ENCODE measurements at regions not wholly inside any gene's neighbourhood (a gene's known extent, or its start where the extent isn't known, plus 50 kb on each side); places are given as distances from the start of the nearest gene placed in this dataset.
A peak's percentile ranks its signal among the peaks of the same experiment; 100 is the strongest.
"Not testable (repeated sequence)": the region's sequence is repeated elsewhere in the genome, so short reads cannot be mapped to it uniquely, and the experiment has no call there.

- DNase-seq, result no peak
- H3K27ac Mint-ChIP-seq, result no peak overlapping the region
- H3K4me1 Mint-ChIP-seq (ENCODE audit: low read depth), result no peaks in the 10 kb centered on the region
- no peaks in the 10 kb centered on the region for H3K36me3 Mint-ChIP-seq (ENCODE audit: low read depth)
- H3K9me3 Mint-ChIP-seq, result no peaks in the 10 kb centered on the region
- H3K4me3 Mint-ChIP-seq, result no peak overlapping the region
- peaks cover 36% of the 10 kb centered on the region for H3K27me3 Mint-ChIP-seq
These were observed 53.5 kb downstream of the TEX51 start for GRCh38 chr2:126952216-126952615.

- no peak for DNase-seq
- H3K9me3 Mint-ChIP-seq, result no peaks in the 10 kb centered on the region
- no peaks in the 10 kb centered on the region for H3K36me3 Mint-ChIP-seq (ENCODE audit: low read depth)
- peaks cover 40% of the 10 kb centered on the region for H3K27me3 Mint-ChIP-seq
- H3K4me1 Mint-ChIP-seq (ENCODE audit: low read depth), result no peaks in the 10 kb centered on the region
- H3K4me3 Mint-ChIP-seq, result no peak overlapping the region
- no peak overlapping the region for H3K27ac Mint-ChIP-seq
These were observed 54.8 kb downstream of the TEX51 start for GRCh38 chr2:126953483-126953882.

- H3K27ac Mint-ChIP-seq, result no peak overlapping the region
- H3K9me3 Mint-ChIP-seq, result no peaks in the 10 kb centered on the region
- no peak for DNase-seq
These were observed 56.1 kb downstream of the TEX51 start for GRCh38 chr2:126954831-126955230.

GRCh38 chr2:126956773-126957172, 58.1 kb downstream of the TEX51 start:
- H3K9me3 Mint-ChIP-seq; H3K4me3 Mint-ChIP-seq; H3K36me3 Mint-ChIP-seq (ENCODE audit: low read depth); DNase-seq; H3K4me1 Mint-ChIP-seq (ENCODE audit: low read depth); H3K27ac Mint-ChIP-seq: not testable (repeated sequence)
- peaks cover 54% of the 10 kb centered on the region for H3K27me3 Mint-ChIP-seq

More at GRCh38 chr2:126954831-126955230, 56.1 kb downstream of the TEX51 start:
- H3K36me3 Mint-ChIP-seq (ENCODE audit: low read depth), result no peaks in the 10 kb centered on the region
- no peak overlapping the region for H3K4me3 Mint-ChIP-seq
- H3K4me1 Mint-ChIP-seq (ENCODE audit: low read depth), result no peaks in the 10 kb centered on the region
- H3K27me3 Mint-ChIP-seq, result peaks cover 43% of the 10 kb centered on the region

GRCh38 chr2:126963390-126963789, 64.7 kb downstream of the TEX51 start:
- DNase-seq, result no peak
- Mint-ChIP-seq H3K27ac (no peak overlapping the region), H3K4me3 (no peak overlapping the region), H3K9me3 (peaks cover 6% of the 10 kb centered on the region), H3K27me3 (peaks cover 64% of the 10 kb centered on the region), H3K4me1 (ENCODE audit: low read depth) (no peaks in the 10 kb centered on the region), H3K36me3 (ENCODE audit: low read depth) (no peaks in the 10 kb centered on the region)

GRCh38 chr2:126966601-126967000, 67.9 kb downstream of the TEX51 start:
- DNase-seq, result no peak
- Mint-ChIP-seq H3K27me3 (peaks cover 74% of the 10 kb centered on the region), H3K4me1 (ENCODE audit: low read depth) (no peaks in the 10 kb centered on the region), H3K4me3 (no peak overlapping the region), H3K27ac (no peak overlapping the region), H3K9me3 (no peaks in the 10 kb centered on the region), H3K36me3 (ENCODE audit: low read depth) (no peaks in the 10 kb centered on the region)

- no peak for DNase-seq
- H3K27me3 Mint-ChIP-seq, result peaks cover 66% of the 10 kb centered on the region
- H3K4me3 Mint-ChIP-seq, result no peak overlapping the region
- no peaks in the 10 kb centered on the region for H3K36me3 Mint-ChIP-seq (ENCODE audit: low read depth)
- H3K4me1 Mint-ChIP-seq (ENCODE audit: low read depth), result no peaks in the 10 kb centered on the region
- no peaks in the 10 kb centered on the region for H3K9me3 Mint-ChIP-seq
- no peak overlapping the region for H3K27ac Mint-ChIP-seq
These were observed 71.9 kb downstream of the TEX51 start for GRCh38 chr2:126970583-126970982.

- peaks cover 62% of the 10 kb centered on the region for H3K27me3 Mint-ChIP-seq
- H3K4me1 Mint-ChIP-seq (ENCODE audit: low read depth), result no peaks in the 10 kb centered on the region
- no peak for DNase-seq
These were observed 72.4 kb downstream of the TEX51 start for GRCh38 chr2:126971162-126971480.

GRCh38 chr2:126971481-126972278, 73.0 kb downstream of the TEX51 start:
- H3K27ac Mint-ChIP-seq, result no peak overlapping the region
- H3K4me3 Mint-ChIP-seq, result peak overlapping the region; percentile 63
- H3K4me1 Mint-ChIP-seq (ENCODE audit: low read depth), result no peaks in the 10 kb centered on the region
- no peaks in the 10 kb centered on the region for H3K36me3 Mint-ChIP-seq (ENCODE audit: low read depth)
- DNase-seq, result peak; percentile 81
- peaks cover 58% of the 10 kb centered on the region for H3K27me3 Mint-ChIP-seq
- H3K9me3 Mint-ChIP-seq, result no peaks in the 10 kb centered on the region

More at GRCh38 chr2:126971162-126971480, 72.4 kb downstream of the TEX51 start:
- Mint-ChIP-seq H3K4me3 (no peak overlapping the region), H3K36me3 (ENCODE audit: low read depth) (no peaks in the 10 kb centered on the region), H3K27ac (no peak overlapping the region), H3K9me3 (no peaks in the 10 kb centered on the region)

- Mint-ChIP-seq H3K27me3 (peaks cover 52% of the 10 kb centered on the region), H3K36me3 (ENCODE audit: low read depth) (no peaks in the 10 kb centered on the region), H3K4me1 (ENCODE audit: low read depth) (no peaks in the 10 kb centered on the region), H3K27ac (no peak overlapping the region), H3K9me3 (no peaks in the 10 kb centered on the region), H3K4me3 (no peak overlapping the region)
- no peak for DNase-seq
These were observed 73.6 kb downstream of the TEX51 start for GRCh38 chr2:126972279-126972626.

GRCh38 chr2:126973745-126974144, 75.1 kb downstream of the TEX51 start:
- Mint-ChIP-seq H3K27ac (no peak overlapping the region), H3K4me3 (no peak overlapping the region), H3K4me1 (ENCODE audit: low read depth) (peaks cover 8% of the 10 kb centered on the region), H3K27me3 (peaks cover 42% of the 10 kb centered on the region), H3K9me3 (no peaks in the 10 kb centered on the region), H3K36me3 (ENCODE audit: low read depth) (no peaks in the 10 kb centered on the region)
- no peak for DNase-seq

GRCh38 chr2:126975671-126976655, 77.3 kb downstream of the TEX51 start:
- H3K36me3 Mint-ChIP-seq (ENCODE audit: low read depth), result no peaks in the 10 kb centered on the region
- H3K27ac Mint-ChIP-seq, result no peak overlapping the region
- peaks cover 8% of the 10 kb centered on the region for H3K4me1 Mint-ChIP-seq (ENCODE audit: low read depth)
- no peaks in the 10 kb centered on the region for H3K9me3 Mint-ChIP-seq
- no peak overlapping the region for H3K4me3 Mint-ChIP-seq
- no peak for DNase-seq
- peaks cover 21% of the 10 kb centered on the region for H3K27me3 Mint-ChIP-seq

- no peak for DNase-seq
- no peak overlapping the region for H3K27ac Mint-ChIP-seq
- H3K27me3 Mint-ChIP-seq, result peaks cover 15% of the 10 kb centered on the region
- peaks cover 8% of the 10 kb centered on the region for H3K4me1 Mint-ChIP-seq (ENCODE audit: low read depth)
- no peak overlapping the region for H3K4me3 Mint-ChIP-seq
- no peaks in the 10 kb centered on the region for H3K36me3 Mint-ChIP-seq (ENCODE audit: low read depth)
- no peaks in the 10 kb centered on the region for H3K9me3 Mint-ChIP-seq
These were observed 78.1 kb downstream of the TEX51 start for GRCh38 chr2:126976721-126977328.

- H3K27me3 Mint-ChIP-seq, result peaks cover 5% of the 10 kb centered on the region
- H3K27ac Mint-ChIP-seq, result no peak overlapping the region
- H3K9me3 Mint-ChIP-seq, result no peaks in the 10 kb centered on the region
These were observed 79.6 kb downstream of the TEX51 start for GRCh38 chr2:126978333-126978732.

More at GRCh38 chr2:126978333-126978732, 79.6 kb downstream of the TEX51 start:
- Mint-ChIP-seq H3K36me3 (ENCODE audit: low read depth) (no peaks in the 10 kb centered on the region), H3K4me3 (no peak overlapping the region), H3K4me1 (ENCODE audit: low read depth) (peaks cover 8% of the 10 kb centered on the region)
- no peak for DNase-seq
